Neutrophil (primary cell): ENCODE measurements at regions not wholly inside any gene's neighbourhood (a gene's known extent, or its start where the extent isn't known, plus 50 kb on each side); places are given as distances from the start of the nearest gene placed in this dataset.

Experiments used
- H3K27ac ChIP-seq: fragments of 200-600 bp; sonication (generic); 2 replicates; pipeline ENCODE4 v1.5.1; 2016; ENCODE audit warnings: mild to moderate bottlenecking, moderate library complexity
- H3K27me3 ChIP-seq: fragments of 200-600 bp; sonication (generic); 2 replicates; pipeline ENCODE4 v1.6.0; 2016; ENCODE audit warnings: mild to moderate bottlenecking
- H3K36me3 ChIP-seq: fragments of 200-600 bp; sonication (generic); 2 replicates; pipeline ENCODE4 v1.5.1; 2017
- H3K4me1 ChIP-seq, 2 experiments: fragments of 200-600 bp in 1 of 2; sonication (generic) in 1 of 2; 1 replicate in 1 of 2; 2 replicates in 1 of 2; pipeline versions ENCODE4 v1.5.1 to v1.6.1; 2013 to 2016; ENCODE audit warnings: low read depth in 1 of 2, low read length in 1 of 2, mild to moderate bottlenecking in 1 of 2, moderate library complexity in 1 of 2; ENCODE audit not compliant: control insufficient read depth in 1 of 2, insufficient read depth in 1 of 2
- H3K4me3 ChIP-seq, 2 experiments: fragments of 200-600 bp in 1 of 2; sonication (generic) in 1 of 2; 1 replicate in 1 of 2; 2 replicates in 1 of 2; pipeline ENCODE4 v1.5.1; 2013 to 2016; ENCODE audit warnings: low read depth in 1 of 2, low read length in 1 of 2, mild to moderate bottlenecking in 1 of 2, moderate library complexity in 1 of 2
- H3K9me3 ChIP-seq: fragments of 200-600 bp; sonication (generic); 2 replicates; pipeline ENCODE4 v1.5.1; 2016
- CTCF ChIP-seq: fragments of 200-600 bp; sonication (generic); IDR thresholded peaks from 2 replicates; pipeline ENCODE4 v1.5.1; 2016; ENCODE audit warnings: antibody characterized with exemption

- Histone ChIP-seq H3K4me1 (no peaks in the 10 kb centered on the region), H3K4me3 (no peak overlapping the region), H3K27ac (no peak overlapping the region), H3K36me3 (no peaks in the 10 kb centered on the region), H3K9me3 (no peaks in the 10 kb centered on the region), H3K27me3 (peaks cover 43% of the 10 kb centered on the region)
- no peak for TF ChIP-seq CTCF
Measured at GRCh38 chr2:16255120-16255519, 314.8 kb downstream of the MYCN start.

GRCh38 chr2:16254356-16254965 lies 314.1 kb downstream of the MYCN start:
- H3K27me3 ChIP-seq: peaks cover 37% of the 10 kb centered on the region
- no peaks in the 10 kb centered on the region for H3K9me3 ChIP-seq
- H3K4me3 ChIP-seq: no peak overlapping the region
- H3K36me3 ChIP-seq: no peaks in the 10 kb centered on the region
- no peaks in the 10 kb centered on the region for H3K4me1 ChIP-seq
- H3K27ac ChIP-seq: no peak overlapping the region
- no peak for TF ChIP-seq CTCF

- TF ChIP-seq CTCF: no peak
- no peaks in the 10 kb centered on the region for H3K4me1 ChIP-seq
- no peaks in the 10 kb centered on the region for H3K9me3 ChIP-seq
- peaks cover 28% of the 10 kb centered on the region for H3K27me3 ChIP-seq
- H3K4me3 ChIP-seq: no peak overlapping the region
- no peaks in the 10 kb centered on the region for H3K36me3 ChIP-seq
- H3K27ac ChIP-seq: no peak overlapping the region
Measured at GRCh38 chr2:16253291-16253690, 312.9 kb downstream of the MYCN start.

- H3K9me3 ChIP-seq: no peaks in the 10 kb centered on the region
- no peak for TF ChIP-seq CTCF
- H3K36me3 ChIP-seq: no peaks in the 10 kb centered on the region
Measured at GRCh38 chr2:16252891-16253290, 312.5 kb downstream of the MYCN start.

GRCh38 chr2:16252251-16252650 lies 311.9 kb downstream of the MYCN start:
- no peak overlapping the region for H3K27ac ChIP-seq
- no peak overlapping the region for H3K4me3 ChIP-seq
- no peak for TF ChIP-seq CTCF
- H3K36me3 ChIP-seq: no peaks in the 10 kb centered on the region
- no peaks in the 10 kb centered on the region for H3K4me1 ChIP-seq
- H3K9me3 ChIP-seq: no peaks in the 10 kb centered on the region
- peaks cover 19% of the 10 kb centered on the region for H3K27me3 ChIP-seq

More at GRCh38 chr2:16252891-16253290, 312.5 kb downstream of the MYCN start:
- Histone ChIP-seq H3K4me3 (no peak overlapping the region), H3K27me3 (peaks cover 24% of the 10 kb centered on the region), H3K27ac (no peak overlapping the region), H3K4me1 (no peaks in the 10 kb centered on the region)
